ENCODE measurements at regions not wholly inside any gene's neighbourhood (a gene's known extent, or its start where the extent isn't known, plus 50 kb on each side); places are given as distances from the start of the nearest gene placed in this dataset.

GRCh38 chr1:81517987-81518386 is 282.7 kb upstream of the ADGRL2 start:
- TF ChIP-seq CTCF (conservative IDR thresholded peaks at IDR 0.05; ENCODE audit: low read depth, low read length) (no peak), EZH2 (IDR thresholded peaks at IDR 0.05; ENCODE audit: borderline replicate concordance, low read depth, low read length, poor library complexity, severe bottlenecking) (no peak)

All from A673 (cell line).